ENCODE measurements at regions not wholly inside any gene's neighbourhood (a gene's known extent, or its start where the extent isn't known, plus 50 kb on each side); places are given as distances from the start of the nearest gene placed in this dataset.

GRCh38 chr2:234204480-234204879 lies 154.0 kb downstream of the SPP2 start:
- no peaks in the 10 kb centered on the region for H3K4me1 ChIP-seq (ENCODE audit: insufficient read depth, low read length, severe bottlenecking)
- H3K27me3 ChIP-seq (ENCODE audit: insufficient read depth, low read length) = no peaks in the 10 kb centered on the region
- no peak overlapping the region for H3K9ac ChIP-seq (ENCODE audit: low read length)
- H3K79me2 ChIP-seq (ENCODE audit: insufficient read depth, low read length) = no peaks in the 10 kb centered on the region
- H3K9me2 ChIP-seq (ENCODE audit: low read depth, low read length) = no peaks in the 10 kb centered on the region
- H3K27ac ChIP-seq (ENCODE audit: low read depth, low read length, poor library complexity, severe bottlenecking) = no peak overlapping the region
- H3K36me3 ChIP-seq (ENCODE audit: insufficient read depth, low read length) = no peaks in the 10 kb centered on the region
- TF ChIP-seq, protein P1, sequence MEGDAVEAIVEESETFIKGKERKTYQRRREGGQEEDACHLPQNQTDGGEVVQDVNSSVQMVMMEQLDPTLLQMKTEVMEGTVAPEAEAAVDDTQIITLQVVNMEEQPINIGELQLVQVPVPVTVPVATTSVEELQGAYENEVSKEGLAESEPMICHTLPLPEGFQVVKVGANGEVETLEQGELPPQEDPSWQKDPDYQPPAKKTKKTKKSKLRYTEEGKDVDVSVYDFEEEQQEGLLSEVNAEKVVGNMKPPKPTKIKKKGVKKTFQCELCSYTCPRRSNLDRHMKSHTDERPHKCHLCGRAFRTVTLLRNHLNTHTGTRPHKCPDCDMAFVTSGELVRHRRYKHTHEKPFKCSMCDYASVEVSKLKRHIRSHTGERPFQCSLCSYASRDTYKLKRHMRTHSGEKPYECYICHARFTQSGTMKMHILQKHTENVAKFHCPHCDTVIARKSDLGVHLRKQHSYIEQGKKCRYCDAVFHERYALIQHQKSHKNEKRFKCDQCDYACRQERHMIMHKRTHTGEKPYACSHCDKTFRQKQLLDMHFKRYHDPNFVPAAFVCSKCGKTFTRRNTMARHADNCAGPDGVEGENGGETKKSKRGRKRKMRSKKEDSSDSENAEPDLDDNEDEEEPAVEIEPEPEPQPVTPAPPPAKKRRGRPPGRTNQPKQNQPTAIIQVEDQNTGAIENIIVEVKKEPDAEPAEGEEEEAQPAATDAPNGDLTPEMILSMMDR (IDR thresholded peaks at IDR 0.05; ENCODE audit: low read length) = no peak
- TF ChIP-seq EZH2 (IDR thresholded peaks at IDR 0.05; ENCODE audit: borderline replicate concordance, low read length) = no peak
- no peak overlapping the region for H2AFZ ChIP-seq (ENCODE audit: low read length)
- H3K4me2 ChIP-seq (ENCODE audit: low read length) = no peak overlapping the region
- no peaks in the 10 kb centered on the region for H3F3A ChIP-seq (ENCODE audit: insufficient read depth, low read length)
- H3K4me3 ChIP-seq (ENCODE audit: low read depth, low read length, poor library complexity, severe bottlenecking) = no peak overlapping the region
- H4K20me1 ChIP-seq (ENCODE audit: insufficient read depth, low read length) = no peaks in the 10 kb centered on the region
- no peaks in the 10 kb centered on the region for H3K9me3 ChIP-seq (ENCODE audit: low read length)

DNA sequence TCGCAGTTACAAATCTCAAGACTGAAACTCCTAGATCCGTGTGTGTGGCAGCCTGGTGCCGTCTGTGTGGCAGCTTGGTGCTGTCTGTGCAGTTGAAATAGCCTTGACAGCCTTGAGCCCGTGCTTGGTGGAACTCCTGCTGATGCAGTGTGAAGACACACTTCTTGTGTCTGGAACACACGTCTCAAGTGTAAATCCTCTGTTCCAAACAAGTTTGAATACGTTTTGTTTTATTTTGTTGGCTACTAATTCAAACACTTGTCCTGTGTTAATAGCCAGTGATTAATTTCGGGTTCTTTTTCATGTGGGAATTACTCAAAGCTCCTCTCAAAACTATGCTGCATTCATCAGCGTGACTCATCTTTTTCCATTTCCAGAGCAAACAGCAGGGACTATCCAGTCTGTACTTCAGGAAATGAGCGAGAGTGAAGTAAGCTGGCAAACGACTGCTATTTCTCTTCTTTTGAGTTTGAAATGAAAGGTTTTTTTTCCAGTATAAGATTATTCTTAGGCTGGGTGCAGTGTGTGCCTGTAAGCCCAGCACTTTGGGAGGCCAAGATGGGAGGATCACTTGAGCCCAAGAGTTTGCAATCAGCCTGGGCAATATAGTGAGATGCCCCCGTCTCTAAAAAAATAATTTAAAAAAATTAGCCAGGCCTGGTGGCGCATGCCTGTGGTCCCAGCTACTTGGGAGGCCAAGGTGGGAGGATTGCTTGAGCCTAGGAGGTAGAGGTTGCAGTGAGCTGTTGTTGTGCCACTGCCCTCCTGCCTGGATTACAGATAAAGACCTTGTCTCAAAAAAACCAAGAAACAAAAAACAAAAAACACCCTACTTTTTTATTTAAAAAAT lies 152.9 kb downstream of the SPP2 start:
- Histone ChIP-seq H3K4me1 (ENCODE audit: insufficient read depth, low read length, severe bottlenecking) (no peaks in the 10 kb centered on the region), H2AFZ (ENCODE audit: low read length) (no peak overlapping the region), H3K9me2 (ENCODE audit: low read depth, low read length) (no peaks in the 10 kb centered on the region), H3F3A (ENCODE audit: insufficient read depth, low read length) (no peaks in the 10 kb centered on the region), H3K9ac (ENCODE audit: low read length) (no peak overlapping the region), H3K27ac (ENCODE audit: low read depth, low read length, poor library complexity, severe bottlenecking) (no peak overlapping the region), H3K9me3 (ENCODE audit: low read length) (no peaks in the 10 kb centered on the region), H3K36me3 (ENCODE audit: insufficient read depth, low read length) (no peaks in the 10 kb centered on the region), H4K20me1 (ENCODE audit: insufficient read depth, low read length) (no peaks in the 10 kb centered on the region), H3K4me3 (ENCODE audit: low read depth, low read length, poor library complexity, severe bottlenecking) (no peak overlapping the region), H3K4me2 (ENCODE audit: low read length) (no peak overlapping the region), H3K79me2 (ENCODE audit: insufficient read depth, low read length) (no peaks in the 10 kb centered on the region), H3K27me3 (ENCODE audit: insufficient read depth, low read length) (no peaks in the 10 kb centered on the region)
- TF ChIP-seq EZH2 (IDR thresholded peaks at IDR 0.05; ENCODE audit: borderline replicate concordance, low read length) = no peak
- TF ChIP-seq, protein P1 (IDR thresholded peaks at IDR 0.05; ENCODE audit: low read length) = no peak

- TF ChIP-seq, protein P1 (IDR thresholded peaks at IDR 0.05; ENCODE audit: low read length) = no peak
- TF ChIP-seq EZH2 (IDR thresholded peaks at IDR 0.05; ENCODE audit: borderline replicate concordance, low read length) = no peak
- Histone ChIP-seq H4K20me1 (ENCODE audit: insufficient read depth, low read length) (no peaks in the 10 kb centered on the region), H3F3A (ENCODE audit: insufficient read depth, low read length) (no peaks in the 10 kb centered on the region), H3K79me2 (ENCODE audit: insufficient read depth, low read length) (no peaks in the 10 kb centered on the region), H3K4me1 (ENCODE audit: insufficient read depth, low read length, severe bottlenecking) (no peaks in the 10 kb centered on the region), H3K27me3 (ENCODE audit: insufficient read depth, low read length) (no peaks in the 10 kb centered on the region), H3K9me3 (ENCODE audit: low read length) (no peaks in the 10 kb centered on the region), H3K4me2 (ENCODE audit: low read length) (no peak overlapping the region), H2AFZ (ENCODE audit: low read length) (no peak overlapping the region), H3K9ac (ENCODE audit: low read length) (no peak overlapping the region), H3K9me2 (ENCODE audit: low read depth, low read length) (no peaks in the 10 kb centered on the region), H3K4me3 (ENCODE audit: low read depth, low read length, poor library complexity, severe bottlenecking) (no peak overlapping the region), H3K36me3 (ENCODE audit: insufficient read depth, low read length) (no peaks in the 10 kb centered on the region), H3K27ac (ENCODE audit: low read depth, low read length, poor library complexity, severe bottlenecking) (no peak overlapping the region)
Measured at GRCh38 chr2:234202601-234203000, 152.1 kb downstream of the SPP2 start.
